ENCODE measurements at regions not wholly inside any gene's neighbourhood (a gene's known extent, or its start where the extent isn't known, plus 50 kb on each side); places are given as distances from the start of the nearest gene placed in this dataset.

DNA sequence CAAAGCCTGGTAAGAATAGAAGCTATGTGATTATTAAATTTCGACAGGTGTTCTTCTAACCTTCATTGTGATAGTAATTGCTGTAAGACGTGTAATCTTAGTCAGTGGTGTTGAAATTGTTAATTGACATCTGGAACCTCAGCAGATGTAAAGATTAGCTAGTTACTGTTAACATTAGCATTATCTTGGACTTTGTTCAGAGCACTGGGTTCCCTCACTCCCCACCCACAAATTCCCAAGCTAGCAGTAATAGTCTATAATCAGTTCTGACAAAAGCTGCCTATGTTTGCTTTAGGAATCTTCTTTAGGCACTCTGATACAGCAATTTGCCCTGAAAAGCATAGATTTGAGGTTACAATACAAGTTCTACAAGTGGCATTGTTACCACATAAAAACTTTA lies 233.7 kb downstream of the EN1 start:
- no peaks in the 10 kb centered on the region for H3K36me3 ChIP-seq (ENCODE audit: control insufficient read depth in 4 of 4, insufficient read depth in 3 of 4, low read depth in 1 of 4, low read length in 3 of 4)
- no peak overlapping the region for H3K4me3 ChIP-seq (ENCODE audit: low read depth in 1 of 3, low read length in 3 of 3)
- no peaks in the 10 kb centered on the region for H3K9me3 ChIP-seq (ENCODE audit: control insufficient read depth in 4 of 4, low read length in 3 of 4)
- H3K4me1 ChIP-seq (ENCODE audit: control insufficient read depth in 4 of 4, insufficient read depth in 4 of 4, low read length in 3 of 4): no peaks in the 10 kb centered on the region
- H3K27ac ChIP-seq (ENCODE audit: low read depth in 1 of 2, low read length in 2 of 2): no peak overlapping the region
- H3K27me3 ChIP-seq (ENCODE audit: control insufficient read depth in 4 of 4, insufficient read depth in 4 of 4, low read length in 3 of 4): peaks cover 0 to 9% (median 2%) of the 10 kb centered on the region in 4 donors
- TF ChIP-seq, protein P1, sequence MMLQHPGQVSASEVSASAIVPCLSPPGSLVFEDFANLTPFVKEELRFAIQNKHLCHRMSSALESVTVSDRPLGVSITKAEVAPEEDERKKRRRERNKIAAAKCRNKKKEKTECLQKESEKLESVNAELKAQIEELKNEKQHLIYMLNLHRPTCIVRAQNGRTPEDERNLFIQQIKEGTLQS (IDR thresholded peaks at IDR 0.05): no peak
- TF ChIP-seq GABPA (IDR thresholded peaks at IDR 0.05 in 1 of 2, conservative IDR thresholded peaks at IDR 0.05 in 1 of 2) (no peak), FOXA2 (IDR thresholded peaks at IDR 0.05) (no peak), TAF1 (conservative IDR thresholded peaks at IDR 0.05) (no peak), HNF4G (IDR thresholded peaks at IDR 0.05) (no peak), JUND (IDR thresholded peaks at IDR 0.05) (no peak), EGR1 (IDR thresholded peaks at IDR 0.05; ENCODE audit: low read depth in 2 of 2) (no peak), HNF4A (conservative IDR thresholded peaks at IDR 0.05) (no peak), SP1 (IDR thresholded peaks at IDR 0.05) (no peak), FOXA1 (IDR thresholded peaks at IDR 0.05) (no peak), YY1 (IDR thresholded peaks at IDR 0.05) (no peak)
- TF ChIP-seq, protein P2, sequence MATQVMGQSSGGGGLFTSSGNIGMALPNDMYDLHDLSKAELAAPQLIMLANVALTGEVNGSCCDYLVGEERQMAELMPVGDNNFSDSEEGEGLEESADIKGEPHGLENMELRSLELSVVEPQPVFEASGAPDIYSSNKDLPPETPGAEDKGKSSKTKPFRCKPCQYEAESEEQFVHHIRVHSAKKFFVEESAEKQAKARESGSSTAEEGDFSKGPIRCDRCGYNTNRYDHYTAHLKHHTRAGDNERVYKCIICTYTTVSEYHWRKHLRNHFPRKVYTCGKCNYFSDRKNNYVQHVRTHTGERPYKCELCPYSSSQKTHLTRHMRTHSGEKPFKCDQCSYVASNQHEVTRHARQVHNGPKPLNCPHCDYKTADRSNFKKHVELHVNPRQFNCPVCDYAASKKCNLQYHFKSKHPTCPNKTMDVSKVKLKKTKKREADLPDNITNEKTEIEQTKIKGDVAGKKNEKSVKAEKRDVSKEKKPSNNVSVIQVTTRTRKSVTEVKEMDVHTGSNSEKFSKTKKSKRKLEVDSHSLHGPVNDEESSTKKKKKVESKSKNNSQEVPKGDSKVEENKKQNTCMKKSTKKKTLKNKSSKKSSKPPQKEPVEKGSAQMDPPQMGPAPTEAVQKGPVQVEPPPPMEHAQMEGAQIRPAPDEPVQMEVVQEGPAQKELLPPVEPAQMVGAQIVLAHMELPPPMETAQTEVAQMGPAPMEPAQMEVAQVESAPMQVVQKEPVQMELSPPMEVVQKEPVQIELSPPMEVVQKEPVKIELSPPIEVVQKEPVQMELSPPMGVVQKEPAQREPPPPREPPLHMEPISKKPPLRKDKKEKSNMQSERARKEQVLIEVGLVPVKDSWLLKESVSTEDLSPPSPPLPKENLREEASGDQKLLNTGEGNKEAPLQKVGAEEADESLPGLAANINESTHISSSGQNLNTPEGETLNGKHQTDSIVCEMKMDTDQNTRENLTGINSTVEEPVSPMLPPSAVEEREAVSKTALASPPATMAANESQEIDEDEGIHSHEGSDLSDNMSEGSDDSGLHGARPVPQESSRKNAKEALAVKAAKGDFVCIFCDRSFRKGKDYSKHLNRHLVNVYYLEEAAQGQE (IDR thresholded peaks at IDR 0.05): no peak
- TF ChIP-seq, protein P3, sequence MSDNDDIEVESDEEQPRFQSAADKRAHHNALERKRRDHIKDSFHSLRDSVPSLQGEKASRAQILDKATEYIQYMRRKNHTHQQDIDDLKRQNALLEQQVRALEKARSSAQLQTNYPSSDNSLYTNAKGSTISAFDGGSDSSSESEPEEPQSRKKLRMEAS (IDR thresholded peaks at IDR 0.05): no peak
- TF ChIP-seq, protein P4, sequence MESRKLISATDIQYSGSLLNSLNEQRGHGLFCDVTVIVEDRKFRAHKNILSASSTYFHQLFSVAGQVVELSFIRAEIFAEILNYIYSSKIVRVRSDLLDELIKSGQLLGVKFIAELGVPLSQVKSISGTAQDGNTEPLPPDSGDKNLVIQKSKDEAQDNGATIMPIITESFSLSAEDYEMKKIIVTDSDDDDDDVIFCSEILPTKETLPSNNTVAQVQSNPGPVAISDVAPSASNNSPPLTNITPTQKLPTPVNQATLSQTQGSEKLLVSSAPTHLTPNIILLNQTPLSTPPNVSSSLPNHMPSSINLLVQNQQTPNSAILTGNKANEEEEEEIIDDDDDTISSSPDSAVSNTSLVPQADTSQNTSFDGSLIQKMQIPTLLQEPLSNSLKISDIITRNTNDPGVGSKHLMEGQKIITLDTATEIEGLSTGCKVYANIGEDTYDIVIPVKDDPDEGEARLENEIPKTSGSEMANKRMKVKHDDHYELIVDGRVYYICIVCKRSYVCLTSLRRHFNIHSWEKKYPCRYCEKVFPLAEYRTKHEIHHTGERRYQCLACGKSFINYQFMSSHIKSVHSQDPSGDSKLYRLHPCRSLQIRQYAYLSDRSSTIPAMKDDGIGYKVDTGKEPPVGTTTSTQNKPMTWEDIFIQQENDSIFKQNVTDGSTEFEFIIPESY (IDR thresholded peaks at IDR 0.05): no peak
- no peak overlapping the region for H3K9ac ChIP-seq (ENCODE audit: low read depth in 1 of 2, low read length in 2 of 2)
- DNase-seq (ENCODE audit: low spot score): no peak
- 40% methylated on average over 2 of the region's 2 CpGs for WGBS

GRCh38 chr2:118611691-118612090 lies 235.8 kb downstream of the EN1 start:
- H3K9me3 ChIP-seq (ENCODE audit: control insufficient read depth in 4 of 4, low read length in 3 of 4): no peaks in the 10 kb centered on the region
- H3K4me1 ChIP-seq (ENCODE audit: control insufficient read depth in 4 of 4, insufficient read depth in 4 of 4, low read length in 3 of 4): no peaks in the 10 kb centered on the region
- no peak overlapping the region for H3K27ac ChIP-seq (ENCODE audit: low read depth in 1 of 2, low read length in 2 of 2)
- TF ChIP-seq YY1 (IDR thresholded peaks at IDR 0.05): no peak
- no peak for TF ChIP-seq RAD21 (IDR thresholded peaks at IDR 0.05)
- TF ChIP-seq, protein P4 (IDR thresholded peaks at IDR 0.05): no peak
- TF ChIP-seq, protein P3 (IDR thresholded peaks at IDR 0.05): no peak
- TF ChIP-seq TAF1 (conservative IDR thresholded peaks at IDR 0.05): no peak
- no peak for TF ChIP-seq RXRA (IDR thresholded peaks at IDR 0.05)
- TF ChIP-seq, protein P5, sequence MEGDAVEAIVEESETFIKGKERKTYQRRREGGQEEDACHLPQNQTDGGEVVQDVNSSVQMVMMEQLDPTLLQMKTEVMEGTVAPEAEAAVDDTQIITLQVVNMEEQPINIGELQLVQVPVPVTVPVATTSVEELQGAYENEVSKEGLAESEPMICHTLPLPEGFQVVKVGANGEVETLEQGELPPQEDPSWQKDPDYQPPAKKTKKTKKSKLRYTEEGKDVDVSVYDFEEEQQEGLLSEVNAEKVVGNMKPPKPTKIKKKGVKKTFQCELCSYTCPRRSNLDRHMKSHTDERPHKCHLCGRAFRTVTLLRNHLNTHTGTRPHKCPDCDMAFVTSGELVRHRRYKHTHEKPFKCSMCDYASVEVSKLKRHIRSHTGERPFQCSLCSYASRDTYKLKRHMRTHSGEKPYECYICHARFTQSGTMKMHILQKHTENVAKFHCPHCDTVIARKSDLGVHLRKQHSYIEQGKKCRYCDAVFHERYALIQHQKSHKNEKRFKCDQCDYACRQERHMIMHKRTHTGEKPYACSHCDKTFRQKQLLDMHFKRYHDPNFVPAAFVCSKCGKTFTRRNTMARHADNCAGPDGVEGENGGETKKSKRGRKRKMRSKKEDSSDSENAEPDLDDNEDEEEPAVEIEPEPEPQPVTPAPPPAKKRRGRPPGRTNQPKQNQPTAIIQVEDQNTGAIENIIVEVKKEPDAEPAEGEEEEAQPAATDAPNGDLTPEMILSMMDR (IDR thresholded peaks at IDR 0.05; ENCODE audit: low read depth, low read length, missing input control): no peak
- TF ChIP-seq GABPA (IDR thresholded peaks at IDR 0.05 in 1 of 2, conservative IDR thresholded peaks at IDR 0.05 in 1 of 2): no peak
- TF ChIP-seq EGR1 (IDR thresholded peaks at IDR 0.05; ENCODE audit: low read depth in 2 of 2): no peak
- TF ChIP-seq HNF4A (conservative IDR thresholded peaks at IDR 0.05): no peak
- TF ChIP-seq JUND (IDR thresholded peaks at IDR 0.05): no peak
- H3K27me3 ChIP-seq (ENCODE audit: control insufficient read depth in 4 of 4, insufficient read depth in 4 of 4, low read length in 3 of 4): peaks cover 0 to 4% (median under 1%) of the 10 kb centered on the region in 4 donors
- no peak for DNase-seq (ENCODE audit: low spot score)
- WGBS: 88% methylated on average over 2 of the region's 2 CpGs
- H3K4me3 ChIP-seq (ENCODE audit: low read depth in 1 of 3, low read length in 3 of 3): no peak overlapping the region
- H3K9ac ChIP-seq (ENCODE audit: low read depth in 1 of 2, low read length in 2 of 2): no peak overlapping the region
- no peaks in the 10 kb centered on the region for H3K36me3 ChIP-seq (ENCODE audit: control insufficient read depth in 4 of 4, insufficient read depth in 3 of 4, low read depth in 1 of 4, low read length in 3 of 4)

Measured in liver (tissue), 8 donors.